ENCODE measurements at regions not wholly inside any gene's neighbourhood (a gene's known extent, or its start where the extent isn't known, plus 50 kb on each side); places are given as distances from the start of the nearest gene placed in this dataset.

- Histone ChIP-seq H2AFZ (ENCODE audit: low read length) (no peak overlapping the region), H3K9me3 (ENCODE audit: low read length) (no peaks in the 10 kb centered on the region), H3K9ac (ENCODE audit: low read length) (no peak overlapping the region), H4K20me1 (ENCODE audit: low read length) (no peaks in the 10 kb centered on the region), H3K27me3 (ENCODE audit: low read length) (no peaks in the 10 kb centered on the region), H3K36me3 (ENCODE audit: low read depth, low read length) (no peaks in the 10 kb centered on the region), H3K4me1 (ENCODE audit: insufficient read depth, low read length) (no peaks in the 10 kb centered on the region), H3K4me2 (ENCODE audit: low read length) (no peak overlapping the region), H3K27ac (ENCODE audit: low read length) (no peak overlapping the region), H3F3A (ENCODE audit: low read length, unreplicated experiment) (no peaks in the 10 kb centered on the region), H3K9me2 (replicated peaks; ENCODE audit: low read length) (no peaks in the 10 kb centered on the region), H3K79me2 (ENCODE audit: low read length) (no peaks in the 10 kb centered on the region), H3K4me3 (ENCODE audit: low read length) (no peak overlapping the region)
- no peak for TF ChIP-seq EZH2phosphoT487 (IDR thresholded peaks at IDR 0.05; ENCODE audit: borderline replicate concordance, low read length)
- TF ChIP-seq CTCF (conservative IDR thresholded peaks at IDR 0.05; ENCODE audit: low read depth, low read length): no peak
- TF ChIP-seq EZH2 (IDR thresholded peaks at IDR 0.05; ENCODE audit: low read length, unreplicated experiment): no peak
- POLR2A ChIA-PET (ENCODE audit: unreplicated experiment): no interaction called here
- CTCF ChIA-PET: no interaction called here
- no peak for ATAC-seq
- DNase-seq: no peak
- no TSS peak for BruUV-seq (replicated peaks)
- intact Hi-C loops (cut with micrococcal nuclease): no loop called here
These were observed 161.0 kb upstream of the GBE1 start for GRCh38 chr3:81922404-81922803.

GRCh38 chr3:81920816-81921215 is 159.4 kb upstream of the GBE1 start:
- no peaks in the 10 kb centered on the region for H3K4me1 ChIP-seq (ENCODE audit: insufficient read depth, low read length)
- H3K36me3 ChIP-seq (ENCODE audit: low read depth, low read length): no peaks in the 10 kb centered on the region
- no peak overlapping the region for H3K4me3 ChIP-seq (ENCODE audit: low read length)
- ATAC-seq: no peak
- H3K9me3 ChIP-seq (ENCODE audit: low read length): no peaks in the 10 kb centered on the region
- no peak overlapping the region for H3K27ac ChIP-seq (ENCODE audit: low read length)
- BruUV-seq (replicated peaks): no TSS peak
- H3K9ac ChIP-seq (ENCODE audit: low read length): no peak overlapping the region
- no peaks in the 10 kb centered on the region for H3F3A ChIP-seq (ENCODE audit: low read length, unreplicated experiment)
- intact Hi-C loops (cut with micrococcal nuclease): no loop called here
- ChIA-PET CTCF (no interaction called here), POLR2A (ENCODE audit: unreplicated experiment) (no interaction called here)
- DNase-seq: no peak
- H4K20me1 ChIP-seq (ENCODE audit: low read length): no peaks in the 10 kb centered on the region
- H3K79me2 ChIP-seq (ENCODE audit: low read length): no peaks in the 10 kb centered on the region
- TF ChIP-seq EZH2 (IDR thresholded peaks at IDR 0.05; ENCODE audit: low read length, unreplicated experiment): no peak
- TF ChIP-seq CTCF (conservative IDR thresholded peaks at IDR 0.05; ENCODE audit: low read depth, low read length): no peak
- TF ChIP-seq EZH2phosphoT487 (IDR thresholded peaks at IDR 0.05; ENCODE audit: borderline replicate concordance, low read length): no peak
- H2AFZ ChIP-seq (ENCODE audit: low read length): no peak overlapping the region
- H3K4me2 ChIP-seq (ENCODE audit: low read length): no peak overlapping the region
- H3K9me2 ChIP-seq (replicated peaks; ENCODE audit: low read length): no peaks in the 10 kb centered on the region
- H3K27me3 ChIP-seq (ENCODE audit: low read length): no peaks in the 10 kb centered on the region

GRCh38 chr3:81916890-81917289 is 155.4 kb upstream of the GBE1 start:
- Histone ChIP-seq H3K27me3 (ENCODE audit: low read length) (no peaks in the 10 kb centered on the region), H3K9me2 (replicated peaks; ENCODE audit: low read length) (no peaks in the 10 kb centered on the region), H4K20me1 (ENCODE audit: low read length) (no peaks in the 10 kb centered on the region), H3K9ac (ENCODE audit: low read length) (no peak overlapping the region), H3F3A (ENCODE audit: low read length, unreplicated experiment) (no peaks in the 10 kb centered on the region), H3K4me2 (ENCODE audit: low read length) (no peak overlapping the region), H3K27ac (ENCODE audit: low read length) (no peak overlapping the region), H3K4me3 (ENCODE audit: low read length) (no peak overlapping the region), H2AFZ (ENCODE audit: low read length) (no peak overlapping the region), H3K36me3 (ENCODE audit: low read depth, low read length) (no peaks in the 10 kb centered on the region), H3K79me2 (ENCODE audit: low read length) (no peaks in the 10 kb centered on the region), H3K9me3 (ENCODE audit: low read length) (no peaks in the 10 kb centered on the region), H3K4me1 (ENCODE audit: insufficient read depth, low read length) (peaks cover 7% of the 10 kb centered on the region; the same call in 1 of the 2 replicates)
- ATAC-seq: no peak
- BruUV-seq (replicated peaks): no TSS peak
- CTCF ChIA-PET: no interaction called here
- TF ChIP-seq EZH2phosphoT487 (IDR thresholded peaks at IDR 0.05; ENCODE audit: borderline replicate concordance, low read length): no peak
- no peak for TF ChIP-seq CTCF (conservative IDR thresholded peaks at IDR 0.05; ENCODE audit: low read depth, low read length)
- no peak for TF ChIP-seq EZH2 (IDR thresholded peaks at IDR 0.05; ENCODE audit: low read length, unreplicated experiment)
- POLR2A ChIA-PET (ENCODE audit: unreplicated experiment): no interaction called here
- no peak for DNase-seq
- intact Hi-C loops (cut with micrococcal nuclease): no loop called here

Measured in PC-3 (cell line).